ENCODE measurements at regions not wholly inside any gene's neighbourhood (a gene's known extent, or its start where the extent isn't known, plus 50 kb on each side); places are given as distances from the start of the nearest gene placed in this dataset.

- H3K4me3 Mint-ChIP-seq: no peak overlapping the region
- H3K9me3 ChIP-seq (ENCODE audit: control insufficient read depth, low read length, poor library complexity, severe bottlenecking): no peaks in the 10 kb centered on the region
- no peaks in the 10 kb centered on the region for H3K36me3 Mint-ChIP-seq (ENCODE audit: low read depth)
- no peak overlapping the region for H3K27ac Mint-ChIP-seq
- H3K27me3 Mint-ChIP-seq: peaks cover 11% of the 10 kb centered on the region
- peaks cover 6% of the 10 kb centered on the region for H3K4me1 Mint-ChIP-seq
- ATAC-seq: no peak
- DNase-seq: no peak
Measured at GRCh38 chr11:69409812-69410645, 71.4 kb upstream of the LINC01488 start.

GRCh38 chr11:69411257-69411924, 70.1 kb upstream of the LINC01488 start:
- no peak overlapping the region for H3K4me3 Mint-ChIP-seq
- no peak for ATAC-seq
- no peaks in the 10 kb centered on the region for H3K9me3 ChIP-seq (ENCODE audit: control insufficient read depth, low read length, poor library complexity, severe bottlenecking)
- H3K4me1 Mint-ChIP-seq: peaks cover 6% of the 10 kb centered on the region
- DNase-seq: no peak
- H3K27ac Mint-ChIP-seq: no peak overlapping the region
- H3K36me3 Mint-ChIP-seq (ENCODE audit: low read depth): no peaks in the 10 kb centered on the region
- peaks cover 11% of the 10 kb centered on the region for H3K27me3 Mint-ChIP-seq

GRCh38 chr11:69413015-69413801, 68.3 kb upstream of the LINC01488 start:
- Mint-ChIP-seq H3K4me1 (peaks cover 6% of the 10 kb centered on the region), H3K36me3 (ENCODE audit: low read depth) (no peaks in the 10 kb centered on the region), H3K4me3 (no peak overlapping the region), H3K27ac (no peak overlapping the region), H3K27me3 (peaks cover 7% of the 10 kb centered on the region)
- no peaks in the 10 kb centered on the region for H3K9me3 ChIP-seq (ENCODE audit: control insufficient read depth, low read length, poor library complexity, severe bottlenecking)
- DNase-seq (no peak), ATAC-seq (no peak)

GRCh38 chr11:69413993-69414392, 67.5 kb upstream of the LINC01488 start:
- DNase-seq (no peak), ATAC-seq (no peak)
- H3K9me3 ChIP-seq (ENCODE audit: control insufficient read depth, low read length, poor library complexity, severe bottlenecking): no peaks in the 10 kb centered on the region
- no peaks in the 10 kb centered on the region for H3K36me3 Mint-ChIP-seq (ENCODE audit: low read depth)
- H3K27me3 Mint-ChIP-seq: no peaks in the 10 kb centered on the region
- no peak overlapping the region for H3K27ac Mint-ChIP-seq
- peaks cover 6% of the 10 kb centered on the region for H3K4me1 Mint-ChIP-seq
- no peak overlapping the region for H3K4me3 Mint-ChIP-seq

GRCh38 chr11:69414773-69415187, 66.7 kb upstream of the LINC01488 start:
- H3K27ac Mint-ChIP-seq: no peak overlapping the region
- H3K27me3 Mint-ChIP-seq: no peaks in the 10 kb centered on the region
- H3K36me3 Mint-ChIP-seq (ENCODE audit: low read depth): no peaks in the 10 kb centered on the region
- peaks cover 5% of the 10 kb centered on the region for H3K4me1 Mint-ChIP-seq
- no peak for ATAC-seq
- no peak for DNase-seq
- H3K4me3 Mint-ChIP-seq: no peak overlapping the region
- H3K9me3 ChIP-seq (ENCODE audit: control insufficient read depth, low read length, poor library complexity, severe bottlenecking): no peaks in the 10 kb centered on the region

GRCh38 chr11:69415411-69416142, 65.9 kb upstream of the LINC01488 start:
- no peak overlapping the region for H3K4me3 Mint-ChIP-seq
- no peak for DNase-seq
- H3K36me3 Mint-ChIP-seq (ENCODE audit: low read depth): no peaks in the 10 kb centered on the region
- H3K9me3 ChIP-seq (ENCODE audit: control insufficient read depth, low read length, poor library complexity, severe bottlenecking): no peaks in the 10 kb centered on the region
- H3K27me3 Mint-ChIP-seq: no peaks in the 10 kb centered on the region
- H3K27ac Mint-ChIP-seq: no peak overlapping the region
- peaks cover 2% of the 10 kb centered on the region for H3K4me1 Mint-ChIP-seq
- ATAC-seq: no peak

- Mint-ChIP-seq H3K4me3 (no peak overlapping the region), H3K4me1 (peaks cover 2% of the 10 kb centered on the region), H3K27ac (no peak overlapping the region), H3K36me3 (ENCODE audit: low read depth) (no peaks in the 10 kb centered on the region), H3K27me3 (no peaks in the 10 kb centered on the region)
- H3K9me3 ChIP-seq (ENCODE audit: control insufficient read depth, low read length, poor library complexity, severe bottlenecking): no peaks in the 10 kb centered on the region
- DNase-seq (no peak), ATAC-seq (no peak)
Measured at GRCh38 chr11:69416143-69416515, 65.3 kb upstream of the LINC01488 start.

GRCh38 chr11:69416762-69417698, 64.4 kb upstream of the LINC01488 start:
- no peaks in the 10 kb centered on the region for H3K36me3 Mint-ChIP-seq (ENCODE audit: low read depth)
- no peak overlapping the region for H3K4me3 Mint-ChIP-seq
- H3K9me3 ChIP-seq (ENCODE audit: control insufficient read depth, low read length, poor library complexity, severe bottlenecking): no peaks in the 10 kb centered on the region
- ATAC-seq (no peak), DNase-seq (no peak)
- no peak overlapping the region for H3K27ac Mint-ChIP-seq
- no peaks in the 10 kb centered on the region for H3K4me1 Mint-ChIP-seq
- H3K27me3 Mint-ChIP-seq: no peaks in the 10 kb centered on the region

- no peaks in the 10 kb centered on the region for H3K36me3 Mint-ChIP-seq (ENCODE audit: low read depth)
- no peaks in the 10 kb centered on the region for H3K27me3 Mint-ChIP-seq
- no peak for ATAC-seq
- H3K9me3 ChIP-seq (ENCODE audit: control insufficient read depth, low read length, poor library complexity, severe bottlenecking): no peaks in the 10 kb centered on the region
- no peak for DNase-seq
- H3K27ac Mint-ChIP-seq: no peak overlapping the region
- H3K4me3 Mint-ChIP-seq: no peak overlapping the region
- H3K4me1 Mint-ChIP-seq: no peaks in the 10 kb centered on the region
Measured at GRCh38 chr11:69417699-69418085, 63.8 kb upstream of the LINC01488 start.

- no peak overlapping the region for H3K27ac Mint-ChIP-seq
- H3K4me3 Mint-ChIP-seq: no peak overlapping the region
- no peaks in the 10 kb centered on the region for H3K27me3 Mint-ChIP-seq
- H3K9me3 ChIP-seq (ENCODE audit: control insufficient read depth, low read length, poor library complexity, severe bottlenecking): no peaks in the 10 kb centered on the region
- ATAC-seq (no peak), DNase-seq (no peak)
- no peaks in the 10 kb centered on the region for H3K36me3 Mint-ChIP-seq (ENCODE audit: low read depth)
- H3K4me1 Mint-ChIP-seq: no peaks in the 10 kb centered on the region
Measured at GRCh38 chr11:69418576-69419296, 62.7 kb upstream of the LINC01488 start.

GRCh38 chr11:69419662-69420395, 61.6 kb upstream of the LINC01488 start:
- no peak for ATAC-seq
- no peak for DNase-seq
- Mint-ChIP-seq H3K36me3 (ENCODE audit: low read depth) (no peaks in the 10 kb centered on the region), H3K4me1 (no peaks in the 10 kb centered on the region), H3K27me3 (no peaks in the 10 kb centered on the region), H3K27ac (no peak overlapping the region), H3K4me3 (no peak overlapping the region)
- H3K9me3 ChIP-seq (ENCODE audit: control insufficient read depth, low read length, poor library complexity, severe bottlenecking): no peaks in the 10 kb centered on the region

All from T-helper 17 cell (primary cell).